ENCODE measurements at regions not wholly inside any gene's neighbourhood (a gene's known extent, or its start where the extent isn't known, plus 50 kb on each side); places are given as distances from the start of the nearest gene placed in this dataset.

GRCh38 chr4:104915864-104916263 is 230.8 kb upstream of the TET2 start:
- Histone ChIP-seq H2AK5ac (ENCODE audit: low read depth, low read length) (no peak overlapping the region), H3K56ac (replicated peaks; ENCODE audit: insufficient read length, low read depth, low read length) (no peak overlapping the region), H2BK12ac (ENCODE audit: low read depth, low read length) (no peak overlapping the region), H4K5ac (ENCODE audit: insufficient read length, low read depth, low read length) (no peak overlapping the region), H3K23me2 (ENCODE audit: low read depth, low read length) (no peaks in the 10 kb centered on the region), H4K91ac (replicated peaks; ENCODE audit: insufficient read length, low read length) (no peak overlapping the region), H3K79me2 (ENCODE audit: control insufficient read depth in 1 of 2, insufficient read depth in 2 of 2, low read length in 2 of 2) (no peaks in the 10 kb centered on the region), H3K4me3 (ENCODE audit: extremely low read depth in 1 of 4, insufficient read depth in 2 of 4, low read depth in 3 of 4, low read length in 4 of 4) (no peak overlapping the region), H3K9ac (replicated peaks in 1 of 4; ENCODE audit: extremely low read depth in 1 of 4, low read depth in 3 of 4, low read length in 3 of 4) (no peak overlapping the region), H3K23ac (ENCODE audit: insufficient read length) (no peak overlapping the region), H4K20me1 (replicated peaks in 1 of 2; ENCODE audit: control insufficient read depth in 1 of 2, insufficient read depth in 2 of 2, low read length in 2 of 2) (peaks cover 0 to 2% of the 10 kb centered on the region in 2 experiments), H3K4ac (replicated peaks; ENCODE audit: insufficient read length, low read depth, low read length) (no peak overlapping the region), H2BK120ac (replicated peaks; ENCODE audit: low read depth, low read length) (no peak overlapping the region), H2BK5ac (ENCODE audit: low read depth, low read length) (no peak overlapping the region), H3K4me2 (ENCODE audit: insufficient read depth in 1 of 2, low read depth in 2 of 2, low read length in 2 of 2) (no peak overlapping the region), H4K8ac (ENCODE audit: extremely low read depth, insufficient read depth, low read length) (no peak overlapping the region), H2BK20ac (ENCODE audit: low read length) (no peak overlapping the region), H3K4me1 (replicated peaks in 1 of 4; ENCODE audit: control insufficient read depth in 3 of 4, insufficient read depth in 4 of 4, low read length in 3 of 4) (no peaks in the 10 kb centered on the region), H3K27me3 (replicated peaks in 1 of 4; ENCODE audit: control insufficient read depth in 3 of 4, extremely low read depth in 1 of 4, insufficient read depth in 3 of 4, low read length in 3 of 4) (peaks cover 60 to 96% (median 90%) of the 10 kb centered on the region in 4 experiments), H3K36me3 (ENCODE audit: control insufficient read depth in 2 of 4, insufficient read depth in 4 of 4, low read length in 3 of 4) (0 out of 8 replicates have a peak, but pooled peaks cover 0 to 2% (median 0%) of the 10 kb centered on the region in 4 experiments), H3K14ac (ENCODE audit: insufficient read length) (no peak overlapping the region), H3K79me1 (ENCODE audit: low read depth, low read length) (no peaks in the 10 kb centered on the region), H3K27ac (ENCODE audit: low read depth, low read length) (no peak overlapping the region), H3K9me3 (ENCODE audit: insufficient read depth in 2 of 2, low read depth in 1 of 2, low read length in 1 of 2) (peaks cover 4 to 7% of the 10 kb centered on the region in 2 experiments; a peak in 2 of 4 replicates), H2AFZ (ENCODE audit: low read length) (no peak overlapping the region), H3K18ac (ENCODE audit: extremely low read depth, low read length) (no peak overlapping the region), H2BK15ac (ENCODE audit: low read length) (no peak overlapping the region)
- POLR2A ChIA-PET (ENCODE audit: partially characterized antibody) = no interaction called here
- WGBS, 2 experiments (ENCODE audit: extremely low coverage in 1 of 2, insufficient coverage in 1 of 2, insufficient read length in 1 of 2, insufficient replicate concordance in 2 of 2, low coverage in 1 of 2, low lambda C conversion rate in 2 of 2, missing lambda C conversion rate in 1 of 2) = 21% methylated on average over 3 of the region's 3 CpGs; no CpG with 5 or more reads in 1 of the 2 experiments
- peak; percentile 97 for FAIRE-seq
- peak in 1 of 2 experiments; percentile 52 for DNase-seq (ENCODE audit: low read depth in 1 of 2, low spot score in 2 of 2)
- CTCF ChIA-PET (ENCODE audit: partially characterized antibody) = interaction anchor here (0.6 to 0.8 kb wide), 3 partner anchors 10 to 313 kb away, joined by 3 read pairs; no protein-coding TSS in a partner anchor
- peak; percentile 72 for TF ChIP-seq EGR1 (IDR thresholded peaks at IDR 0.05; ENCODE audit: borderline replicate concordance, low read depth, low read length)
- TF ChIP-seq CHD2 (IDR thresholded peaks at IDR 0.05; ENCODE audit: low read length) = 0 out of 2 replicates have a peak, but pooled peaks have one; percentile 12
- peak; percentile 91 for TF ChIP-seq TEAD4 (IDR thresholded peaks at IDR 0.05; ENCODE audit: low read depth, low read length)
- TF ChIP-seq ZNF274 (IDR thresholded peaks at IDR 0.05; ENCODE audit: borderline replicate concordance, extremely low read depth, low read length) = peak; percentile 43; the same call in 1 of the 2 replicates
- TF ChIP-seq NANOG (IDR thresholded peaks at IDR 0.05; ENCODE audit: insufficient read depth, low read depth, low read length, poor library complexity, severe bottlenecking) = peak; percentile 90

All from H1 (cell line).